GM12891 (cell line): ENCODE measurements at regions not wholly inside any gene's neighbourhood (a gene's known extent, or its start where the extent isn't known, plus 50 kb on each side); places are given as distances from the start of the nearest gene placed in this dataset.

Experiments
- POLR2A ChIP-seq: IDR thresholded peaks from 2 replicates; pipeline ENCODE4 v1.6.1; 2011; ENCODE audit warnings: low read depth, low read length, control low read depth
- POLR2AphosphoS5 ChIP-seq: IDR thresholded peaks from 2 replicates; pipeline ENCODE4 v1.6.1; 2011; ENCODE audit warnings: low read depth, low read length, control low read depth
- TAF1 ChIP-seq: IDR thresholded peaks from 2 replicates; pipeline ENCODE4 v1.6.1; 2011; ENCODE audit warnings: low read depth, low read length, control low read depth

DNA sequence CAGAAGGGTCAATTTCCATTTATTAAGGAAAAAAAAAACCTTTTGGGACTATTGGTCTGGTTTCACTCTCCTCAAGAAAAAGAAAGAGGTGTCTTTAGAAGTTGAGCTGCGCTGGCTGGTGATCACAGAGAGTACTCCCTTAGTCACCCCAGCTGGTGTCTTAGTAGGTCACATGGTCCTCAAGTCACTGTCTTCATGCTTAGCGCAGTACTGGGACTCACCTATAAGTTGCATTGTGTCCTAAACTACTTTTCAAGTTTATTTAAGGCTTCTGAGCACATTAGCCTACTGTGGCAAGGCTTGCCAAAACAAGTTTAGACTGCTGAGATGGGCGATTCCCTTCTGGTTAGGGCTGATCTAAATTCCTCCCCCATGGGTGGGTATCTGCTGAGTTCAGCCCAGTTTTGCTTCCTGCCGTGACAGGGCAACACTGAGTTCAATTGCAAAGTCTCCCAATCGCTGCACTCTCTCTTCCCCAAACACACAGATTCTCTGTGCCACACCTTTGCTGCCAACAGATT, 824.9 kb upstream of the CRIM1 start:
- TF ChIP-seq TAF1 (no peak), POLR2A (no peak), POLR2AphosphoS5 (no peak)
